ENCODE measurements at regions not wholly inside any gene's neighbourhood (a gene's known extent, or its start where the extent isn't known, plus 50 kb on each side); places are given as distances from the start of the nearest gene placed in this dataset.
"Not testable (repeated sequence)": the region's sequence is repeated elsewhere in the genome, so short reads cannot be mapped to it uniquely, and the experiment has no call there.

- TF ChIP-seq, protein P1, sequence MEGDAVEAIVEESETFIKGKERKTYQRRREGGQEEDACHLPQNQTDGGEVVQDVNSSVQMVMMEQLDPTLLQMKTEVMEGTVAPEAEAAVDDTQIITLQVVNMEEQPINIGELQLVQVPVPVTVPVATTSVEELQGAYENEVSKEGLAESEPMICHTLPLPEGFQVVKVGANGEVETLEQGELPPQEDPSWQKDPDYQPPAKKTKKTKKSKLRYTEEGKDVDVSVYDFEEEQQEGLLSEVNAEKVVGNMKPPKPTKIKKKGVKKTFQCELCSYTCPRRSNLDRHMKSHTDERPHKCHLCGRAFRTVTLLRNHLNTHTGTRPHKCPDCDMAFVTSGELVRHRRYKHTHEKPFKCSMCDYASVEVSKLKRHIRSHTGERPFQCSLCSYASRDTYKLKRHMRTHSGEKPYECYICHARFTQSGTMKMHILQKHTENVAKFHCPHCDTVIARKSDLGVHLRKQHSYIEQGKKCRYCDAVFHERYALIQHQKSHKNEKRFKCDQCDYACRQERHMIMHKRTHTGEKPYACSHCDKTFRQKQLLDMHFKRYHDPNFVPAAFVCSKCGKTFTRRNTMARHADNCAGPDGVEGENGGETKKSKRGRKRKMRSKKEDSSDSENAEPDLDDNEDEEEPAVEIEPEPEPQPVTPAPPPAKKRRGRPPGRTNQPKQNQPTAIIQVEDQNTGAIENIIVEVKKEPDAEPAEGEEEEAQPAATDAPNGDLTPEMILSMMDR (IDR thresholded peaks at IDR 0.05; ENCODE audit: extremely low read depth, missing control alignments): no peak
Observed at GRCh38 chr4:20017777-20018115, 234.0 kb upstream of the SLIT2 start.

DNA sequence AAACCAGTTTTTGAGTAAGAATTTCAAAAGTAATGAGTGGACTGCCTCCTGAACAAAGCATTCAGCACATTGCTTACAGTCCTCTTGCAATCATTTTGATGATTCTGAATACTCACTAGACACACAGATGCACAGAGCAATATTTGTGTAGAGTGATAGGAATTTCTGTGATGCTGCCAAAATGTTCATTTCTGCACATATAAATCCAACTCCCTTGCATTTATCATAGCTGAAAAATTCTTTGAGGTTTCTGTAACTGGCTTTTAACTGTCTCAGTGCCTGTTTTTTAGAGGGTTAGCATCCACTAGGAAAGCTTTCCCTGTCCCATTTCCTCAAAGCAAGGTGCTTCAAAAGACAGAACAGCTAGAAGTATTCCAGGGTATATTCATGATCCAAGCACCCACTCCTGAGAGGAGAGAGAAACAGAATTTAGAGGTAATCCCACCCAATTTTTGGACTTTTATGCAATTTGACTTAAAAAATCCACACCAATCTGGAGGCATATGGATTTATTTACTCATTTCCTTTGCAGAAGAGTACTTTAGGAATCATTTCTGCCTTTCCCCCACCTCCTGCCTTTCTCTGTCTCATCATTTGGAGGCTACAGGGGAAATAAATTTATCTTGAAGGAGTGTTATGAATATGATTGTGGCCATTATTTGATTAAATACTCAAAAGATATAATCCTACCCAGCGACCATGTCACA, 234.5 kb upstream of the SLIT2 start:
- DNase-seq (ENCODE audit: low spot score): no peak
- TF ChIP-seq, protein P1 (IDR thresholded peaks at IDR 0.05; ENCODE audit: extremely low read depth, missing control alignments): no peak

More at GRCh38 chr4:20017777-20018115, 234.0 kb upstream of the SLIT2 start:
- no peak for DNase-seq (ENCODE audit: low spot score)

DNA sequence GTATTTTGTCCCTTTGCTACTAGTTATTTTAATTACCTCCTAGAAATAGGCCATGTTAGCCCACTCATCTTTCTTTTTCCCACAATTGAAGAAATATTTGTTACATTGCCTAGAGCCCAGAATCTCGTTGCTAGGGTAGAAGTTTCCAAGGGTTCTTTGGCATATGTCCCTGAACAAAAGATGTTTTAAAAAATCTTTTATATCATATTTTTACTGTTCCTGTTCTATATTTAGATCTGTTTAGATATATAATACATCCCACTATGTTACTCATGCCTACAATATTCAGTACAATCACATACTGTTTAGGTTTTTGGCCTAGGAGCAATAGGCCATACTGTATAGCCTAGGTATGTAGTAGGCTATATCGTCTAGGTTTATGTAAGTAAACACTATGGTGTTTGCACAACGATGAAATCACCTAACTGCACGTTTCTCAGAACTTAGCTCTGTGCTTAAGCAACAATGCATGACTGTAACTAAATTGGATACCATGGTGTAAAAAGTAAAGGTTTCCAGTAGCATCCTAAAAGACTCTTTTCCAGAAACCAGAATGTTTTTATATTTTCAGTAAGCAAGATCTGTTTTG, 236.0 kb upstream of the SLIT2 start:
- no peak for DNase-seq (ENCODE audit: low spot score)
- TF ChIP-seq, protein P1 (IDR thresholded peaks at IDR 0.05; ENCODE audit: extremely low read depth, missing control alignments): no peak

DNA sequence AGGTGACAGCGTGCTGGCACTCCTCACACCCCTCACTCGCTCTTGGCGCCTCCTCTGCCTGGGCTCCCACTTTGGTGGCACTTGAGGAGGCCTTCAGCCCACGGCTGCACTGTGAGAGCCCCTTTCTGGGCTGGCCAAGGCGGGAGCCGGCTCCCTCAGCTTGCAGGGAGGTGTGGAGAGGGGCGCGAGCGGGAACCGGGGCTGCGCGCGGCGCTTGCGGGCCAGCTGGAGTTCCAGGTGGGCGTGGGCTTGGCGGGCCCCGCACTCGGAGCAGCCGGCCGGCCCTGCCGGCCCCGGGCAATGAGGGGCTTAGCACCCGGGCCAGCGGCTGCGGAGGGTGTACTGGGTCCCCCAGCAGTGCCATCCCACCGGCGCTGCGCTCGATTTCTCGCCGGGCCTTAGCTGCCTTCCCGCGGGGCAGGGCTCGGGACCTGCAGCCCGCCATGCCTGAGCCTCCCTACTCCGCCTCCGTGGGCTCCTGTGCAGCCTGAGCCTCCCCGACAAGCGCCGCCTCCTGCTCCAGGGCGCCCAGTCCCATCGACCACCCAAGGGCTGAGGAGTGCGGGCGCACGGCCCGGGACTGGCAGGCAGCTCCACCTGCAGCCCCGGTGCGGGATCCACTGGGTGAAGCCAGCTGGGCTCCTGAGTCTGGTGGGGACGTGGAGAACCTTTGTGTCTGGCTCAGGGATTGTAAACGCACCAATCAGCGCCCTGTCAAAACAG, 247.7 kb upstream of the SLIT2 start:
- not testable (repeated sequence) for DNase-seq (ENCODE audit: low spot score)

DNA sequence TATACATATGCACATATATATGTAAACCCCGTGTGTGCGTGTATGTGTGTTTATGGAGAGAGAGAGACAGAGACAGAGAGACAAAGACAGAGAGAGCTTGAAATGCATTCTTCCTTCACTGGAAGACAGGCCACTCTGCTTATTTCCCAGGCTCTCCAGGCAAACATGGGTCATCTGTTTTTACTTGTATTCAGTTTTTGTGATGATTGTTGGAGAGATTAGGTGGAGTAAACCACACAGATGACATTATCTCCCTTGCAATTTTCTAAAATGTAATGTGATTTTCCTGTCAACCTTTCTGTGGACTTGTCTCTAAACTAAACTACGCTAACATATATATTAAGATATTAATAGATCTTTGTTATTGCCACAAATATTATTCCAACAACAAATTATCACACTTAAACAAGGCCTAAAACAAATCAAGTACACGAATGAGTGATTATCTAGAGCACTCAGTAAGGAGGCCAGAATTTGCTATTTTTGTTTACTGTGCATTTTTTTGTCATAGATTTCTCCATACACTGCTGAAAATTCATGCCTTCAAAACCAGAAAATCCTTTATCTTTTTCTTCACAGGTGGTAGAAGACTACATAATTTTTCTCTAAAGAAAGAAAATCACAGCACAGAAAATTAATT, 251.8 kb upstream of the SLIT2 start:
- no peak for DNase-seq (ENCODE audit: low spot score)
- TF ChIP-seq, protein P1 (IDR thresholded peaks at IDR 0.05; ENCODE audit: extremely low read depth, missing control alignments): no peak

GRCh38 chr4:19999276-19999675, 252.4 kb upstream of the SLIT2 start:
- TF ChIP-seq, protein P1 (IDR thresholded peaks at IDR 0.05; ENCODE audit: extremely low read depth, missing control alignments): no peak
- no peak for DNase-seq (ENCODE audit: low spot score)

- TF ChIP-seq, protein P1 (IDR thresholded peaks at IDR 0.05; ENCODE audit: extremely low read depth, missing control alignments): no peak
- DNase-seq (ENCODE audit: low spot score): no peak
Observed at GRCh38 chr4:19993242-19993641, 258.5 kb upstream of the SLIT2 start.
